ENCODE measurements at regions not wholly inside any gene's neighbourhood (a gene's known extent, or its start where the extent isn't known, plus 50 kb on each side); places are given as distances from the start of the nearest gene placed in this dataset.
"Not testable (repeated sequence)": the region's sequence is repeated elsewhere in the genome, so short reads cannot be mapped to it uniquely, and the experiment has no call there.

DNA sequence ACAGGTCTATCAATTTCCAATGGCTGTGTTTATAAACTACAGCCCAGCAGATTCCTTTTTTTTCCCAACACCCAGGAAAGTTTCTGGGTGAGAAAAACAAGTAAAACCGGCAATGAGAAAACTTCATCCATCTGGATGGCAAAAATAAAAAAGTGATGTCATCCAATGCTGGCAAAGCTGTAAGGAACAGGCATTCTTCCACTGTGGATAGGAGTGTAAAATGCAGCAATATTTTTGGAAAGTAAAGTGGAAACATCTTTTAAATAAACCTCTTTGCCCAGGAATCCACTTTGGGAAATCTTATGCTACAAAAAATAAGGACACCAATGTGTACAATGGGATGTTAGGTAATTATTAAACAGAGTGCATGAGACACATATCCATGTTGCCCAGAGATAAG is 102.1 kb upstream of the NT5E start:
- Mint-ChIP-seq H3K36me3 (ENCODE audit: insufficient read depth) (no peaks in the 10 kb centered on the region), H3K9me3 (no peaks in the 10 kb centered on the region), H3K27ac (no peak overlapping the region), H3K4me3 (no peak overlapping the region), H3K4me1 (ENCODE audit: low read depth in 2 of 2) (no peaks in the 10 kb centered on the region), H3K27me3 (peaks cover 8 to 22% of the 10 kb centered on the region in 2 donors)
- DNase-seq, result no peak
- no peak for ATAC-seq (replicated peaks)

GRCh38 chr6:85346196-85346595 is 103.7 kb upstream of the NT5E start:
- H3K27ac Mint-ChIP-seq, result no peak overlapping the region

DNA sequence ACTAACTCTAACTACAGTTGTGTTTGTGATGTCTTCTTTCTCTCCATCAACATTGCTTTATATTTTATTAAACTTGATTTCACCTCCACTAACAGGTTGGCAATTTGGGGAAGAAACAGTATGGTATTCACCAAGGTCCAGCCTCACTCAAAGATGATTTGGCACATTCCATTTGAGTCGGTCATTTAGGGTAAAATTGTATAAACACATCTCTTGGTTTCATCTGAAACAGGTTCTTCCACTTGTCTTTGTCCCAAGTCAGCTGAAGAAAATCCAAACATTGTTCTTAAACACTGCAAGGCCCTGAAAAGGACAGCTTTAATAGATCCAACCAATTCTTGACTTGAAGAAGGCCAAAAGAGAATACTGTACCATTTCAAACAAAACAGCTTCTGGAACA is 104.9 kb upstream of the NT5E start:
- Mint-ChIP-seq H3K4me1 (ENCODE audit: low read depth in 2 of 2) (no peaks in the 10 kb centered on the region), H3K36me3 (ENCODE audit: insufficient read depth) (no peaks in the 10 kb centered on the region), H3K27me3 (peaks cover 13 to 34% of the 10 kb centered on the region in 2 donors), H3K27ac (no peak overlapping the region), H3K9me3 (no peaks in the 10 kb centered on the region), H3K4me3 (no peak overlapping the region)
- DNase-seq (no peak), ATAC-seq (replicated peaks) (no peak)

More at GRCh38 chr6:85346196-85346595, 103.7 kb upstream of the NT5E start:
- no peaks in the 10 kb centered on the region for H3K9me3 Mint-ChIP-seq
- H3K4me3 Mint-ChIP-seq, result no peak overlapping the region
- DNase-seq (no peak), ATAC-seq (replicated peaks) (no peak)
- no peaks in the 10 kb centered on the region for H3K36me3 Mint-ChIP-seq (ENCODE audit: insufficient read depth)
- peaks cover 13 to 39% of the 10 kb centered on the region in 2 donors for H3K27me3 Mint-ChIP-seq
- H3K4me1 Mint-ChIP-seq (ENCODE audit: low read depth in 2 of 2), result no peaks in the 10 kb centered on the region

DNA sequence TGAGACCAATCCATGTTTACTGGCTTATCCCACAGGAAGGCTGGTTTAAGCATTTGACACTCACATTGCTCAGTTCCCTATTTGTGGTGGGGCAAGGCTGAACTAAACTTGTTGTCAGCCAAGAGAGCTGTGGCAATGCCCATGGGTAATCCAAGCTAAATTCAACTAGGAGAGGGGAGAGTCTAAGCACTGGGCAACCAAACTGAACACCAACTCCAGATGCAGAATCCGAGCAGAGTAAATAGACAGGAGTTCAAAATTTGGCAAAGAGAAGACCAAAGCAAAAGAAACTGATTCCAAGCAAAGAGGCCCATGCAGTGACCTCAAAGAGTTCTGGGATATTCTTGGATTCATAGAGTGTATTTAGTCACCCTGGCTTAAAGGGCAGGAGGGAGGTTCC is 106.5 kb upstream of the NT5E start:
- H3K9me3 Mint-ChIP-seq, result no peaks in the 10 kb centered on the region
- ATAC-seq (replicated peaks), result no peak
- DNase-seq, result no peak
- no peak overlapping the region for H3K4me3 Mint-ChIP-seq
- H3K4me1 Mint-ChIP-seq (ENCODE audit: low read depth in 2 of 2), result no peaks in the 10 kb centered on the region
- no peaks in the 10 kb centered on the region for H3K36me3 Mint-ChIP-seq (ENCODE audit: insufficient read depth)
- H3K27ac Mint-ChIP-seq, result no peak overlapping the region
- peaks cover 5 to 28% of the 10 kb centered on the region in 2 donors for H3K27me3 Mint-ChIP-seq

DNA sequence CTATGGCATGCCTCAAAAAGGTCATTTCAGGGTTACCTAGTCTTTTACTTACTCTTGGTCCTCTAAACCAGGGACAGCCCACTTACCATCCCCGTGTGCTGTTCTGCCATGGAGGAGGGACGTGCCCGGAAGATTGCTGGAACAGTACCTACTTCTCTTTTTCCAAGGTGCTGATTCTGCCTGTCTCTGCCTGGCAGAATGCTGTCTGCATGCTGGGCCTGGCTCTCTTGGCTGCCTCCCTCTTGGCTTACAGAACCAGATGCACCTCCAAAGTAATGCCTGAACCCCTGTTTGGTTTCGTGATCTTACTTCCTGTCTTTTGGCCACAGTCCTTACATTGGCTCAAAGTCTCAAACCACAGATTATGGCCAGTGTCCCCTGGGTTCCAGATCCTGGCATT is 120.7 kb upstream of the NT5E start:
- Mint-ChIP-seq H3K36me3 (ENCODE audit: insufficient read depth) (no peaks in the 10 kb centered on the region), H3K4me3 (no peak overlapping the region), H3K9me3 (no peaks in the 10 kb centered on the region), H3K4me1 (ENCODE audit: low read depth in 2 of 2) (no peaks in the 10 kb centered on the region), H3K27ac (no peak overlapping the region), H3K27me3 (peaks cover 30 to 61% of the 10 kb centered on the region in 2 donors)
- DNase-seq (no peak), ATAC-seq (replicated peaks) (no peak)

DNA sequence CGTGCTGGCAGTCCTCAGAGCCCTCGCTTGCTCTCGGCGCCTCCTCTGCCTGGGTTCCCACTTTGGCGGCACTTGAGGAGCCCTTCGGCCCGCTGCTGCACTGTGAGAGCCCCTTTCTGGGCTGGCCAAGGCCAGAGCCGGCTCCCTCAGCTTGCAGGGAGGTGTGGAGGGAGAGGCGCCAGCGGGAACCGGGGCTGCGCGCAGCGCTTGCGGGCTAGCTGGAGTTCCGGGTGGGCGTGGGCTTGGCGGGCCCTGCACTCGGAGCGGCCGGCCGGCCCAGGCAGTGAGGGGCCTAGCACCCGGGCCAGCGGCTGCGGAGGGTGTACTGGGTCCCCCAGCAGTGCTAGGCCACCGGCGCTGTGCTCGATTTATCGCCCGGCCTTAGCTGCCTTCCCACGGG is 124.1 kb upstream of the NT5E start:
- ATAC-seq (replicated peaks); H3K4me1 Mint-ChIP-seq (ENCODE audit: low read depth in 2 of 2); H3K9me3 Mint-ChIP-seq; H3K4me3 Mint-ChIP-seq; DNase-seq; H3K36me3 Mint-ChIP-seq (ENCODE audit: insufficient read depth); H3K27ac Mint-ChIP-seq: not testable (repeated sequence)
- H3K27me3 Mint-ChIP-seq, result peaks cover 14 to 58% of the 10 kb centered on the region in 2 donors

GRCh38 chr6:85323435-85324040 is 126.3 kb upstream of the NT5E start:
- peak; percentile 31 for ATAC-seq (replicated peaks)
- Mint-ChIP-seq H3K4me3 (no peak overlapping the region), H3K36me3 (ENCODE audit: insufficient read depth) (no peaks in the 10 kb centered on the region), H3K9me3 (no peaks in the 10 kb centered on the region), H3K4me1 (ENCODE audit: low read depth in 2 of 2) (no peaks in the 10 kb centered on the region), H3K27me3 (peaks cover 8 to 35% of the 10 kb centered on the region in 2 donors), H3K27ac (no peak overlapping the region)
- DNase-seq, result peak; percentile 57 to 62 (median 62)

DNA sequence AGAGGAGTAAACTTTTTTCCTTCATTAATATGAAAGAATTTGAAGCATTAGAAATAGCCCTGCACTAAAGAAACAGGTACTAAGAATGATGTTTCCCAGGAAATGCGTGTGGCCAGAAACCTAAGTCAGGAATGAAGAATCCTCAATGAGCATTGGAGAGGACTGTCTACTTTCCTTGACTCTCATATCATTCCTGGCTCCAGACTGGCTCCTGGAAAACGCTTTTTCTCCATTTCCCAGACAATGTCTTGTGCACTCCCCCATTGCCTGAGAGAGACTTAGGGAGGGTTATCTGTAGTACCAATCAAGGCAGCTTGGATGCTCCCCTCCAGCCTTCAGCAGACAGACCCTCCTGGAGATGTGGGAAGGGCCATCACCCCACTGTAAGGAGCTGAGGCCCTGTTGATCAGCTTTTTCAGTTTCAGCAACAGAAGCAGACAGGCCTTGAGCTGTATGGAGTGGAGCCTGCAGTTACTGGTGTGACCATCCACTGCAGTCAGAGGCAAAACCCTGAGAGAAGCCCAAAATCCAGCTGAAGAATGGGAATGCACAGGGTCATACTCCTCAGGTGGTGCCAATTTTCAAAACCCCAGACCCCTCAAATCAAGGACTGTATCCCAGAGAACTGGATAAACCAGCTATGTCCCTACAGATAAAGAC is 127.3 kb upstream of the NT5E start:
- H3K4me3 Mint-ChIP-seq, result no peak overlapping the region
- H3K36me3 Mint-ChIP-seq (ENCODE audit: insufficient read depth), result no peaks in the 10 kb centered on the region

DNA sequence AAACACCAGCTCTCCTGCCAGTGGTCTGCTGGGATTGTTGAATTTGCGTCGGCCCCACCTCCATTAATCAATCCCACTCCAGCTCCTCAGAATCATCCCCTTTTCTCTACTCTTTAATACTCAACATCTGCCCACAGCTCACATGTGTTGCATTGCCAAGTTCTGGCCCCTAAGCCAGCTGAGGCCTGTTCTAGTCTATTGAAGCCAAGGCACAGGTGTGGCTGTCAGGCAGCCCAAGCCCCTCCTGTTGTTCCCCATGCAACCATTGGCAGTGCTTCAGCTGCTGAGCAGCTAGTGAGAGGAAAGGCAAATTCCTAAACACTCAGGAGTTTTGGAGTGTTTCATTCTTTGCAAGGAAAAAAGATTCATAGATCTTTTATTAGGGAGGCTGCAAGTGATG is 128.0 kb upstream of the NT5E start:
- Mint-ChIP-seq H3K9me3 (no peaks in the 10 kb centered on the region), H3K27ac (no peak overlapping the region), H3K27me3 (peaks cover 2 to 28% of the 10 kb centered on the region in 2 donors), H3K36me3 (ENCODE audit: insufficient read depth) (no peaks in the 10 kb centered on the region), H3K4me3 (no peak overlapping the region), H3K4me1 (ENCODE audit: low read depth in 2 of 2) (no peaks in the 10 kb centered on the region)
- ATAC-seq (replicated peaks), result no peak
- DNase-seq, result no peak

More for the DNA sequence above, 127.3 kb upstream of the NT5E start:
- DNase-seq (no peak), ATAC-seq (replicated peaks) (no peak)
- H3K9me3 Mint-ChIP-seq, result no peaks in the 10 kb centered on the region
- H3K27me3 Mint-ChIP-seq, result peaks cover 8 to 35% of the 10 kb centered on the region in 2 donors
- no peak overlapping the region for H3K27ac Mint-ChIP-seq
- H3K4me1 Mint-ChIP-seq (ENCODE audit: low read depth in 2 of 2), result no peaks in the 10 kb centered on the region

- no peak overlapping the region for H3K4me3 Mint-ChIP-seq
These were observed 135.3 kb upstream of the NT5E start for GRCh38 chr6:85314586-85314985.

DNA sequence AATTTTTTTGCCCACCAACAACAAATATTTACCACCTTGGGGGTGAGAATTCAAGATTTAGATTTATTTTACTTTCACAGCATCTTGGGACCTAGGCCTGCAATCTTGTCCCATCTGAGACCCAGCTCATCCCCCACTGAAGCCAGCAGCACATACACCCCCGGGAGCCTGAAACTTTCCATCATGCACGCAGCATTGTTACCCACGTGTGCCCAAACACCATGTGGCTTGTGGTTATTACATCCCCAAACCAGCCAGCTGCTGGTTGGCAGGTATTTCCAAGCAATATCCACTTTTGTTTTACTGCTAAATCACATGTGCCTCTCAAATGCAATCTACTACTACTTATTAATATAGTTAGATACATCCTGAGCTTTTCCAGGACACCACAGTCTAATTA is 149.3 kb upstream of the NT5E start:
- no peaks in the 10 kb centered on the region for H3K36me3 Mint-ChIP-seq (ENCODE audit: insufficient read depth)
- ATAC-seq (replicated peaks), result no peak
- peaks cover 13 to 20% of the 10 kb centered on the region in 2 donors for H3K27me3 Mint-ChIP-seq
- no peak for DNase-seq
- H3K4me3 Mint-ChIP-seq, result no peak overlapping the region
- H3K27ac Mint-ChIP-seq, result no peak overlapping the region
- H3K9me3 Mint-ChIP-seq, result no peaks in the 10 kb centered on the region
- no peaks in the 10 kb centered on the region for H3K4me1 Mint-ChIP-seq (ENCODE audit: low read depth in 2 of 2)

More at GRCh38 chr6:85314586-85314985, 135.3 kb upstream of the NT5E start:
- Mint-ChIP-seq H3K4me1 (ENCODE audit: low read depth in 2 of 2) (no peaks in the 10 kb centered on the region), H3K36me3 (ENCODE audit: insufficient read depth) (no peaks in the 10 kb centered on the region), H3K27ac (no peak overlapping the region), H3K9me3 (peaks cover 0 to 5% of the 10 kb centered on the region in 2 donors), H3K27me3 (peaks cover 5 to 12% of the 10 kb centered on the region in 2 donors)
- ATAC-seq (replicated peaks) (no peak), DNase-seq (no peak)

GRCh38 chr6:85298553-85298952 is 151.3 kb upstream of the NT5E start:
- H3K27ac Mint-ChIP-seq, result no peak overlapping the region
- no peak for ATAC-seq (replicated peaks)
- peaks cover 11 to 18% of the 10 kb centered on the region in 2 donors for H3K27me3 Mint-ChIP-seq
- no peaks in the 10 kb centered on the region for H3K36me3 Mint-ChIP-seq (ENCODE audit: insufficient read depth)
- H3K4me1 Mint-ChIP-seq (ENCODE audit: low read depth in 2 of 2), result no peaks in the 10 kb centered on the region
- no peaks in the 10 kb centered on the region for H3K9me3 Mint-ChIP-seq
- H3K4me3 Mint-ChIP-seq, result no peak overlapping the region
- DNase-seq, result no peak

GRCh38 chr6:85291326-85291725 is 158.6 kb upstream of the NT5E start:
- H3K27ac Mint-ChIP-seq, result no peak overlapping the region
- ATAC-seq (replicated peaks) (no peak), DNase-seq (no peak)
- no peaks in the 10 kb centered on the region for H3K36me3 Mint-ChIP-seq (ENCODE audit: insufficient read depth)
- no peaks in the 10 kb centered on the region for H3K4me1 Mint-ChIP-seq (ENCODE audit: low read depth in 2 of 2)
- H3K4me3 Mint-ChIP-seq, result no peak overlapping the region
- H3K9me3 Mint-ChIP-seq, result peaks cover 6 to 8% of the 10 kb centered on the region in 2 donors
- peaks cover 11 to 22% of the 10 kb centered on the region in 2 donors for H3K27me3 Mint-ChIP-seq

GRCh38 chr6:85287654-85288053 is 162.2 kb upstream of the NT5E start:
- no peak for ATAC-seq (replicated peaks)
- no peak overlapping the region for H3K27ac Mint-ChIP-seq
- no peaks in the 10 kb centered on the region for H3K4me1 Mint-ChIP-seq (ENCODE audit: low read depth in 2 of 2)
- H3K9me3 Mint-ChIP-seq, result peaks cover 8% of the 10 kb centered on the region in 2 donors
- H3K36me3 Mint-ChIP-seq (ENCODE audit: insufficient read depth), result no peaks in the 10 kb centered on the region
- no peak overlapping the region for H3K4me3 Mint-ChIP-seq
- peaks cover 0 to 21% of the 10 kb centered on the region in 2 donors for H3K27me3 Mint-ChIP-seq
- DNase-seq, result no peak
